Liver (tissue), 8 donors: ENCODE measurements at regions not wholly inside any gene's neighbourhood (a gene's known extent, or its start where the extent isn't known, plus 50 kb on each side); places are given as distances from the start of the nearest gene placed in this dataset.

Source experiments
- DNase-seq: peaks from one replicate; pipeline ENCODE4 v3.0.0-alpha.2; 2017; ENCODE audit warnings: low spot score
- H3K27ac ChIP-seq, 2 donors: one replicate each; pipeline ENCODE4 v1.7.0; 2013; ENCODE audit warnings: inconsistent platforms in 2 of 2, low read length in 2 of 2, control low read depth in 1 of 2, low read depth in 1 of 2, mild to moderate bottlenecking in 1 of 2
- H3K27me3 ChIP-seq, 4 donors: one replicate each; pipeline versions ENCODE4 v1.6.1 to v1.7.0; 2013; ENCODE audit warnings: low read length in 3 of 4, inconsistent platforms in 1 of 4, mild to moderate bottlenecking in 1 of 4, moderate library complexity in 1 of 4; ENCODE audit not compliant: control insufficient read depth in 4 of 4, insufficient read depth in 4 of 4
- H3K36me3 ChIP-seq, 4 donors: one replicate each; pipeline versions ENCODE4 v1.6.1 to v1.7.0; 2013; ENCODE audit warnings: low read length in 3 of 4, mild to moderate bottlenecking in 3 of 4, low read depth in 1 of 4, moderate library complexity in 1 of 4; ENCODE audit not compliant: control insufficient read depth in 4 of 4, insufficient read depth in 3 of 4
- H3K4me1 ChIP-seq, 4 donors: one replicate each; pipeline versions ENCODE4 v1.6.1 to v1.7.0; 2013; ENCODE audit warnings: low read length in 3 of 4, mild to moderate bottlenecking in 3 of 4, moderate library complexity in 1 of 4; ENCODE audit not compliant: control insufficient read depth in 4 of 4, insufficient read depth in 4 of 4
- H3K4me3 ChIP-seq, 3 donors: one replicate each; pipeline versions ENCODE4 v1.6.1 to v1.7.0; 2013; ENCODE audit warnings: low read length in 3 of 3, control low read depth in 1 of 3, low read depth in 1 of 3, mild to moderate bottlenecking in 1 of 3
- H3K9ac ChIP-seq, 2 donors: one replicate each; pipeline ENCODE4 v1.7.0; 2013; ENCODE audit warnings: low read length in 2 of 2, mild to moderate bottlenecking in 2 of 2, moderate library complexity in 2 of 2, control low read depth in 1 of 2, low read depth in 1 of 2
- H3K9me3 ChIP-seq, 4 donors: one replicate each; pipeline versions ENCODE4 v1.6.1 to v1.7.0; 2013; ENCODE audit warnings: low read length in 3 of 4; ENCODE audit not compliant: control insufficient read depth in 4 of 4
- ATF3 ChIP-seq: IDR thresholded peaks from 2 replicates; pipeline ENCODE4 v1.6.1; 2016; ENCODE audit warnings: antibody characterized with exemption
- EGR1 ChIP-seq, 2 donors: IDR thresholded peaks; 2 replicates each; pipeline ENCODE4 v1.6.1; 2016 to 2018; ENCODE audit warnings: antibody characterized with exemption in 2 of 2, low read depth in 2 of 2
- FOXA1 ChIP-seq: IDR thresholded peaks from 2 replicates; pipeline ENCODE4 v1.6.1; 2016; ENCODE audit warnings: antibody characterized with exemption
- FOXA2 ChIP-seq: IDR thresholded peaks from 2 replicates; pipeline ENCODE4 v1.6.1; 2016; ENCODE audit warnings: antibody characterized with exemption
- GABPA ChIP-seq, 2 donors: IDR thresholded peaks in 1 of 2; conservative IDR thresholded peaks in 1 of 2; 2 replicates each; pipeline ENCODE4 v1.6.1; 2016; ENCODE audit warnings: antibody characterized with exemption in 2 of 2, mild to moderate bottlenecking in 1 of 2, moderate library complexity in 1 of 2
- HNF4A ChIP-seq, 2 donors: conservative IDR thresholded peaks; 2 replicates each; pipeline ENCODE4 v1.6.1; 2016; ENCODE audit warnings: antibody characterized with exemption in 2 of 2, mild to moderate bottlenecking in 2 of 2
- HNF4G ChIP-seq: IDR thresholded peaks from 2 replicates; pipeline ENCODE4 v1.6.1; 2016; ENCODE audit warnings: antibody characterized with exemption
- JUND ChIP-seq, 2 donors: IDR thresholded peaks; 2 replicates each; pipeline ENCODE4 v1.6.1; 2016; ENCODE audit warnings: antibody characterized with exemption in 2 of 2
- NR2F2 ChIP-seq: IDR thresholded peaks from 2 replicates; pipeline ENCODE4 v1.6.1; 2016; ENCODE audit warnings: antibody characterized with exemption
- RAD21 ChIP-seq, 2 donors: IDR thresholded peaks; 2 replicates each; pipeline ENCODE4 v1.6.1; 2016; ENCODE audit warnings: antibody characterized with exemption in 2 of 2, mild to moderate bottlenecking in 2 of 2
- RXRA ChIP-seq, 2 donors: IDR thresholded peaks; 2 replicates each; pipeline ENCODE4 v1.6.1; 2017 to 2018; ENCODE audit warnings: antibody characterized with exemption in 2 of 2, mild to moderate bottlenecking in 1 of 2
- SP1 ChIP-seq: IDR thresholded peaks from 2 replicates; pipeline ENCODE4 v1.6.1; 2018; ENCODE audit warnings: antibody characterized with exemption, mild to moderate bottlenecking
- TAF1 ChIP-seq: conservative IDR thresholded peaks from 2 replicates; pipeline ENCODE4 v1.6.1; 2016; ENCODE audit warnings: antibody characterized with exemption, mild to moderate bottlenecking
- YY1 ChIP-seq: IDR thresholded peaks from 2 replicates; pipeline ENCODE4 v1.6.1; 2016; ENCODE audit warnings: antibody characterized with exemption, mild to moderate bottlenecking
- WGBS: extraction: QIAGEN DNeasy Blood & Tissue Kit; methylation state at CpG from one replicate; pipeline ENCODE4 v1.1.7; 2013; 5-methylcytosine and 5-hydroxymethylcytosine counted together
- TF ChIP-seq, protein P1 (sequence below): IDR thresholded peaks from 2 replicates; pipeline ENCODE4 v1.6.1; 2016; ENCODE audit warnings: antibody characterized with exemption
- TF ChIP-seq, protein P2 (sequence below): fragments of 150-350 bp; IDR thresholded peaks from 2 replicates; pipeline ENCODE4 v1.5.1; 2017; ENCODE audit warnings: improper control_type of control experiment, low read depth, low read length; ENCODE audit not compliant: missing input control
- TF ChIP-seq, protein P3 (sequence below): IDR thresholded peaks from 2 replicates; pipeline ENCODE4 v1.6.1; 2016; ENCODE audit warnings: antibody characterized with exemption
- TF ChIP-seq, protein P4 (sequence below): IDR thresholded peaks from 2 replicates; pipeline ENCODE4 v1.6.1; 2016; ENCODE audit warnings: antibody characterized with exemption, mild to moderate bottlenecking
- donor health status: healthy.
- donor health status: healthy.
- donor health status: healthy.
- donor health status: healthy.
- donor health status: healthy.

- Histone ChIP-seq H3K9ac (no peak overlapping the region), H3K4me3 (no peak overlapping the region), H3K9me3 (no peaks in the 10 kb centered on the region), H3K4me1 (peaks cover 0 to 4% (median 0%) of the 10 kb centered on the region in 4 donors), H3K27me3 (no peaks in the 10 kb centered on the region), H3K36me3 (no peaks in the 10 kb centered on the region), H3K27ac (no peak overlapping the region)
- no peak for DNase-seq
- no peak for TF ChIP-seq TAF1
- TF ChIP-seq, protein P1, sequence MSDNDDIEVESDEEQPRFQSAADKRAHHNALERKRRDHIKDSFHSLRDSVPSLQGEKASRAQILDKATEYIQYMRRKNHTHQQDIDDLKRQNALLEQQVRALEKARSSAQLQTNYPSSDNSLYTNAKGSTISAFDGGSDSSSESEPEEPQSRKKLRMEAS, result no peak
- TF ChIP-seq FOXA2, result no peak
- no peak for TF ChIP-seq EGR1 (IDR thresholded peaks at IDR 0.05; ENCODE audit: low read depth in 2 of 2)
- TF ChIP-seq ATF3, result no peak
- TF ChIP-seq, protein P2, sequence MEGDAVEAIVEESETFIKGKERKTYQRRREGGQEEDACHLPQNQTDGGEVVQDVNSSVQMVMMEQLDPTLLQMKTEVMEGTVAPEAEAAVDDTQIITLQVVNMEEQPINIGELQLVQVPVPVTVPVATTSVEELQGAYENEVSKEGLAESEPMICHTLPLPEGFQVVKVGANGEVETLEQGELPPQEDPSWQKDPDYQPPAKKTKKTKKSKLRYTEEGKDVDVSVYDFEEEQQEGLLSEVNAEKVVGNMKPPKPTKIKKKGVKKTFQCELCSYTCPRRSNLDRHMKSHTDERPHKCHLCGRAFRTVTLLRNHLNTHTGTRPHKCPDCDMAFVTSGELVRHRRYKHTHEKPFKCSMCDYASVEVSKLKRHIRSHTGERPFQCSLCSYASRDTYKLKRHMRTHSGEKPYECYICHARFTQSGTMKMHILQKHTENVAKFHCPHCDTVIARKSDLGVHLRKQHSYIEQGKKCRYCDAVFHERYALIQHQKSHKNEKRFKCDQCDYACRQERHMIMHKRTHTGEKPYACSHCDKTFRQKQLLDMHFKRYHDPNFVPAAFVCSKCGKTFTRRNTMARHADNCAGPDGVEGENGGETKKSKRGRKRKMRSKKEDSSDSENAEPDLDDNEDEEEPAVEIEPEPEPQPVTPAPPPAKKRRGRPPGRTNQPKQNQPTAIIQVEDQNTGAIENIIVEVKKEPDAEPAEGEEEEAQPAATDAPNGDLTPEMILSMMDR, result no peak
- TF ChIP-seq, protein P3, sequence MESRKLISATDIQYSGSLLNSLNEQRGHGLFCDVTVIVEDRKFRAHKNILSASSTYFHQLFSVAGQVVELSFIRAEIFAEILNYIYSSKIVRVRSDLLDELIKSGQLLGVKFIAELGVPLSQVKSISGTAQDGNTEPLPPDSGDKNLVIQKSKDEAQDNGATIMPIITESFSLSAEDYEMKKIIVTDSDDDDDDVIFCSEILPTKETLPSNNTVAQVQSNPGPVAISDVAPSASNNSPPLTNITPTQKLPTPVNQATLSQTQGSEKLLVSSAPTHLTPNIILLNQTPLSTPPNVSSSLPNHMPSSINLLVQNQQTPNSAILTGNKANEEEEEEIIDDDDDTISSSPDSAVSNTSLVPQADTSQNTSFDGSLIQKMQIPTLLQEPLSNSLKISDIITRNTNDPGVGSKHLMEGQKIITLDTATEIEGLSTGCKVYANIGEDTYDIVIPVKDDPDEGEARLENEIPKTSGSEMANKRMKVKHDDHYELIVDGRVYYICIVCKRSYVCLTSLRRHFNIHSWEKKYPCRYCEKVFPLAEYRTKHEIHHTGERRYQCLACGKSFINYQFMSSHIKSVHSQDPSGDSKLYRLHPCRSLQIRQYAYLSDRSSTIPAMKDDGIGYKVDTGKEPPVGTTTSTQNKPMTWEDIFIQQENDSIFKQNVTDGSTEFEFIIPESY, result no peak
- no peak for TF ChIP-seq RXRA (IDR thresholded peaks at IDR 0.05)
- no peak for TF ChIP-seq FOXA1
- no peak for TF ChIP-seq RAD21 (IDR thresholded peaks at IDR 0.05)
- TF ChIP-seq YY1, result no peak
- TF ChIP-seq SP1, result no peak
- TF ChIP-seq, protein P4, sequence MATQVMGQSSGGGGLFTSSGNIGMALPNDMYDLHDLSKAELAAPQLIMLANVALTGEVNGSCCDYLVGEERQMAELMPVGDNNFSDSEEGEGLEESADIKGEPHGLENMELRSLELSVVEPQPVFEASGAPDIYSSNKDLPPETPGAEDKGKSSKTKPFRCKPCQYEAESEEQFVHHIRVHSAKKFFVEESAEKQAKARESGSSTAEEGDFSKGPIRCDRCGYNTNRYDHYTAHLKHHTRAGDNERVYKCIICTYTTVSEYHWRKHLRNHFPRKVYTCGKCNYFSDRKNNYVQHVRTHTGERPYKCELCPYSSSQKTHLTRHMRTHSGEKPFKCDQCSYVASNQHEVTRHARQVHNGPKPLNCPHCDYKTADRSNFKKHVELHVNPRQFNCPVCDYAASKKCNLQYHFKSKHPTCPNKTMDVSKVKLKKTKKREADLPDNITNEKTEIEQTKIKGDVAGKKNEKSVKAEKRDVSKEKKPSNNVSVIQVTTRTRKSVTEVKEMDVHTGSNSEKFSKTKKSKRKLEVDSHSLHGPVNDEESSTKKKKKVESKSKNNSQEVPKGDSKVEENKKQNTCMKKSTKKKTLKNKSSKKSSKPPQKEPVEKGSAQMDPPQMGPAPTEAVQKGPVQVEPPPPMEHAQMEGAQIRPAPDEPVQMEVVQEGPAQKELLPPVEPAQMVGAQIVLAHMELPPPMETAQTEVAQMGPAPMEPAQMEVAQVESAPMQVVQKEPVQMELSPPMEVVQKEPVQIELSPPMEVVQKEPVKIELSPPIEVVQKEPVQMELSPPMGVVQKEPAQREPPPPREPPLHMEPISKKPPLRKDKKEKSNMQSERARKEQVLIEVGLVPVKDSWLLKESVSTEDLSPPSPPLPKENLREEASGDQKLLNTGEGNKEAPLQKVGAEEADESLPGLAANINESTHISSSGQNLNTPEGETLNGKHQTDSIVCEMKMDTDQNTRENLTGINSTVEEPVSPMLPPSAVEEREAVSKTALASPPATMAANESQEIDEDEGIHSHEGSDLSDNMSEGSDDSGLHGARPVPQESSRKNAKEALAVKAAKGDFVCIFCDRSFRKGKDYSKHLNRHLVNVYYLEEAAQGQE, result no peak
- no peak for TF ChIP-seq NR2F2
- TF ChIP-seq HNF4A (conservative IDR thresholded peaks at IDR 0.05), result no peak
- no peak for TF ChIP-seq HNF4G
- TF ChIP-seq JUND (IDR thresholded peaks at IDR 0.05), result no peak
- WGBS, result 55% methylated on average over 3 of the region's 3 CpGs
Observed at GRCh38 chr13:74325106-74325505, 190.9 kb upstream of the KLF12 start.

DNA sequence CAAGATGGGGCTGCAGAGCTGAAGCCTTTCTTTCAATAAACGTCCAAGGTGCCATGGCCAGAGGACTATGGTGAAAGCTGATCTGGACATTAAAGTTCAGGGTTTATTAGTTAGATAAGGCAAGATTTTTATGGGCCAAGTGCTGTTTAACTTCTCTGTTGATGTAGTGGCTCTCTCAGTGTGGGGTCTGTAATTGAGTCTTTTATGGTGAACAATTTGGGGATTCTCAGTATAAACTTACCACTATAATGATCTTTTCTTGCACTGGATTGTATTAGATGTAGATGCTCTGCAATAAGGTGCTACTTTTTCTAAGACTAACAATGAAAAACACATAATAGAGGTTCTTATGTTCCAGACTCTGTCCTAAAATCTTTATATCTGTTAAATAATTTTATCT is 190.1 kb upstream of the KLF12 start:
- H3K4me1 ChIP-seq, result peaks cover 0 to 4% (median 0%) of the 10 kb centered on the region in 4 donors
- no peaks in the 10 kb centered on the region for H3K9me3 ChIP-seq
- TF ChIP-seq YY1 (no peak), NR2F2 (no peak), HNF4A (conservative IDR thresholded peaks at IDR 0.05) (no peak), ATF3 (no peak), GABPA (IDR thresholded peaks at IDR 0.05 in 1 of 2, conservative IDR thresholded peaks at IDR 0.05 in 1 of 2) (no peak), HNF4G (no peak), FOXA1 (no peak), EGR1 (IDR thresholded peaks at IDR 0.05; ENCODE audit: low read depth in 2 of 2) (no peak), RXRA (IDR thresholded peaks at IDR 0.05) (no peak), RAD21 (IDR thresholded peaks at IDR 0.05) (no peak), FOXA2 (no peak), SP1 (no peak)
- TF ChIP-seq, protein P3, result no peak
- TF ChIP-seq, protein P4, result no peak
- no peak overlapping the region for H3K27ac ChIP-seq
- H3K4me3 ChIP-seq, result no peak overlapping the region
- no peak overlapping the region for H3K9ac ChIP-seq
- WGBS, result 63% methylated on average over 1 of the region's 1 CpG
- H3K27me3 ChIP-seq, result no peaks in the 10 kb centered on the region
- H3K36me3 ChIP-seq, result no peaks in the 10 kb centered on the region
- DNase-seq, result no peak
